ENCODE measurements at regions not wholly inside any gene's neighbourhood (a gene's known extent, or its start where the extent isn't known, plus 50 kb on each side); places are given as distances from the start of the nearest gene placed in this dataset.

DNA sequence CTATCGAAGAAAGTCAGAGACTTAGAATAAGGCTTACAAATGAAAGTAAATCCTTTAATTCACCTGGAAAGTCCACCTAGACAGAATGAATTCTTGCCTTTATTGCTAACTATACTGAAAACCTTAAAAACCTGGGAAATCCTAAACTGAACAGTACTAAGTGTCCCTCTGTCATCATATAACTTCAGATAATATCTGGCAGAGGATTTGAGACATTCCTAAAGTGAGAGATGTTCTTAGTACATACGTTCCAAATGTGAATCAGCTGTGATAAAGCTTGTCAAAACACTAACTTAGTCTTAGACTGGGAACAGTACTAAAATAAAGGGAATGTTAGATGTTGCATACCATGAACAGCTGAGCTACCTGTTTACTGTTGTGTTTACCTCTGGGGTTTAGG lies 121.7 kb downstream of the TNFSF18 start:
- TF ChIP-seq, protein P1, sequence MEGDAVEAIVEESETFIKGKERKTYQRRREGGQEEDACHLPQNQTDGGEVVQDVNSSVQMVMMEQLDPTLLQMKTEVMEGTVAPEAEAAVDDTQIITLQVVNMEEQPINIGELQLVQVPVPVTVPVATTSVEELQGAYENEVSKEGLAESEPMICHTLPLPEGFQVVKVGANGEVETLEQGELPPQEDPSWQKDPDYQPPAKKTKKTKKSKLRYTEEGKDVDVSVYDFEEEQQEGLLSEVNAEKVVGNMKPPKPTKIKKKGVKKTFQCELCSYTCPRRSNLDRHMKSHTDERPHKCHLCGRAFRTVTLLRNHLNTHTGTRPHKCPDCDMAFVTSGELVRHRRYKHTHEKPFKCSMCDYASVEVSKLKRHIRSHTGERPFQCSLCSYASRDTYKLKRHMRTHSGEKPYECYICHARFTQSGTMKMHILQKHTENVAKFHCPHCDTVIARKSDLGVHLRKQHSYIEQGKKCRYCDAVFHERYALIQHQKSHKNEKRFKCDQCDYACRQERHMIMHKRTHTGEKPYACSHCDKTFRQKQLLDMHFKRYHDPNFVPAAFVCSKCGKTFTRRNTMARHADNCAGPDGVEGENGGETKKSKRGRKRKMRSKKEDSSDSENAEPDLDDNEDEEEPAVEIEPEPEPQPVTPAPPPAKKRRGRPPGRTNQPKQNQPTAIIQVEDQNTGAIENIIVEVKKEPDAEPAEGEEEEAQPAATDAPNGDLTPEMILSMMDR (IDR thresholded peaks at IDR 0.05; ENCODE audit: poor library complexity), result no peak
- no peak for TF ChIP-seq EZH2 (IDR thresholded peaks at IDR 0.05; ENCODE audit: borderline replicate concordance)
